ENCODE measurements at regions not wholly inside any gene's neighbourhood (a gene's known extent, or its start where the extent isn't known, plus 50 kb on each side); places are given as distances from the start of the nearest gene placed in this dataset.

DNA sequence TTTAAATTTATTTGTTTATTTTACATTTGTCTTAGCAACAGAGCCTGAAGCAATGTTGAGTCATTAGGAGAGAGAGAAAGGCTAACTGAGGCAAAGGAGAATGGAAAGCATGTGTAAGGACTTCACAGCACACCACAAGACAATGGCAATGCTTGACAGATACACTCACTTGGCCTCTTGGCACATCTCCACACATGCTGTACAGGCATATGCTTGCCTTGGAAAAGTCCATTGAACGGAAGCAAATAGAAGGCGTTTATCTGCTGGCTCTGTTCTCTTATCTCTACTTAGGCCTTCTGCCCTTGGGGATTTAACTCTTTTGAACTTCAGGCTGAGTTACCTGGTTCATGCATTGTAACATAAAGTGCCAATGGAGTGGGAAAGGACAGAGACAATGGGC is 262.2 kb upstream of the POU3F1 start:
- TF ChIP-seq, protein P1, sequence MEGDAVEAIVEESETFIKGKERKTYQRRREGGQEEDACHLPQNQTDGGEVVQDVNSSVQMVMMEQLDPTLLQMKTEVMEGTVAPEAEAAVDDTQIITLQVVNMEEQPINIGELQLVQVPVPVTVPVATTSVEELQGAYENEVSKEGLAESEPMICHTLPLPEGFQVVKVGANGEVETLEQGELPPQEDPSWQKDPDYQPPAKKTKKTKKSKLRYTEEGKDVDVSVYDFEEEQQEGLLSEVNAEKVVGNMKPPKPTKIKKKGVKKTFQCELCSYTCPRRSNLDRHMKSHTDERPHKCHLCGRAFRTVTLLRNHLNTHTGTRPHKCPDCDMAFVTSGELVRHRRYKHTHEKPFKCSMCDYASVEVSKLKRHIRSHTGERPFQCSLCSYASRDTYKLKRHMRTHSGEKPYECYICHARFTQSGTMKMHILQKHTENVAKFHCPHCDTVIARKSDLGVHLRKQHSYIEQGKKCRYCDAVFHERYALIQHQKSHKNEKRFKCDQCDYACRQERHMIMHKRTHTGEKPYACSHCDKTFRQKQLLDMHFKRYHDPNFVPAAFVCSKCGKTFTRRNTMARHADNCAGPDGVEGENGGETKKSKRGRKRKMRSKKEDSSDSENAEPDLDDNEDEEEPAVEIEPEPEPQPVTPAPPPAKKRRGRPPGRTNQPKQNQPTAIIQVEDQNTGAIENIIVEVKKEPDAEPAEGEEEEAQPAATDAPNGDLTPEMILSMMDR (IDR thresholded peaks at IDR 0.05; ENCODE audit: low read depth, low read length, poor library complexity, severe bottlenecking) = no peak
- no peak for TF ChIP-seq EZH2phosphoT487 (IDR thresholded peaks at IDR 0.05; ENCODE audit: borderline replicate concordance, low read length)

Data from DOHH2 (cell line).